Stimulated activated CD8-positive, alpha-beta memory T cell treated with anti-CD3 and anti-CD28 coated beads, Interleukin-2, amount 100 ng/mL, for 1 hour (primary cell): ENCODE measurements at regions not wholly inside any gene's neighbourhood (a gene's known extent, or its start where the extent isn't known, plus 50 kb on each side); places are given as distances from the start of the nearest gene placed in this dataset.
A peak's percentile ranks its signal among the peaks of the same experiment; 100 is the strongest.

Experiments used
- DNase-seq, 2 donors: peaks; one replicate each; pipeline ENCODE4 v3.0.0-alpha.2; 2020; ENCODE audit warnings: low read depth in 2 of 2

DNA sequence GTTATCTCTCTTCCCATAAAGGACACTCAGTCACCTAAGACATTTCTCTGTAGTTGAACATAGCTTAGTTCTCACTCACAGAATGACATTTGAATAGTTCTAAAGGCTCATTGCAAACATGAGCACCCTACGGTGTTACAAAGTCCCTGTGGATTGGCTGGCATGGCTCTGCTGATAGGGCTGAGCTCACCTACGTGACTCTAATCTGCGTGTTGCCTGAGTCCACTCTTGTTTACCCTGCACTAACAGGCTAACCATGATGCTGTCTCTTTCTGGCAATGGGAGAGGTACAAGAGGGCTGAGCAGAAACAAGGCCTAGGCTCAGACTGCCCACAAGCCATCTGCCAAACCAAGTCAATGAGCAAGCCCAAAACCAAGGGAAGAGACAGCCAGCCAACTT is 103.6 kb downstream of the PALM2AKAP2 start:
- no peak for DNase-seq

DNA sequence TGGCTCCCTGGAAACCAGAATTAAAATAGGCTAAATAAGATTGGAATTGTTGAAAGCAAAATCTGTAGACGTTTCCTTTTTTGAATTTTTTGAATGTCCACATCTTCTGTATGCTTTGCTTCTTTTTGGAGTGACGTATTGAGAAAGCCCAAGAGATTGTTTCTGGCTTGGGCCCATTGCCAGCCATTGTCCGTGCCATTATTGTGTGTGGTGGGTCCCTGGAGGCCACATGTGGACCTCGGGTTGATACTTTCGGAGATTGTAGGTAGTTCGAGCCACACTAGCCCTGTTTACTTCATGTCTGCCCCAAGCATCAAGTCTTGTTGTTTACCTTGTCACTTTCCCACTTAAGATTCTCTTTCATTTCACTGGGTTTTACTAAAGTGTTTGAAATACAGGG is 106.0 kb downstream of the PALM2AKAP2 start:
- no peak for DNase-seq

DNA sequence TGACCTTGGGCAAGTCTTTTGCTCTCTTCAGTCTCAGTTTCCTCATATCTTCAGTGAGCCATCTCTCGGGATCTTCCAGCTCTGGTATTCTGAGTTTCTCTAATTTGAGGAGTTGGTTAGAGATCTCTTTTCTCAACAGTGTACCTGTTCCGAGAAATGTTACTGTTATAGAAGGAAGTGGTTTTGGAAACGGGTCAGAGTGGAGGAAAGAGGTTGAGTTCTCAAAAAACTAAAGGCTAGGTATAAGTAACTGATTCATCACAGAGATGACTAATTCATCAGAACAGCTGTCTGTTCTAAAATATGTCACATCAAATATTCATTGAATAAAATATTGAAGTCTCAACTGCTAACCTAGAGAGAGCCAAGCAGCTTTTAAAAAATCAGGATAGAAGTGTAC is 106.6 kb downstream of the PALM2AKAP2 start:
- DNase-seq: no peak

- DNase-seq: no peak
These were observed 107.1 kb downstream of the PALM2AKAP2 start for GRCh38 chr9:109887079-109887478.

DNA sequence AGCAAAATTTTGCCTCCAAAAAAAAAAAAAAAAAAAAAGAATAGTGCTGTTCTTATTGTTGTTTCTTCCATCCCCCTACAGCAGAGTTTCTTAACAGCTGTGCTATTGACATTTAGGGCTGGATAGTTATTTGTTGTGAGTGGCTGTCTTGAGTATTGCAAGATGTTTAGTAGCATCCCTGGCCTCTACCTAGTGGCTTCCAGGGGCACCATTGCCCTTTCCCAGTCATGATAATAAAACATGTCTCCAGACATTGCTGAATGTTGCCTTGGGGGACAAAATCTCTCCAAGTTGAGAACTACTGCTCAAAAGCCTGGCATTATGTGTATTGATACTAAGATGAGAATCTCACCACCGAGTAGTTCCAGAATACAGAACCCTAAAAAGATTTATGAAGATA is 108.7 kb downstream of the PALM2AKAP2 start:
- DNase-seq: no peak

DNA sequence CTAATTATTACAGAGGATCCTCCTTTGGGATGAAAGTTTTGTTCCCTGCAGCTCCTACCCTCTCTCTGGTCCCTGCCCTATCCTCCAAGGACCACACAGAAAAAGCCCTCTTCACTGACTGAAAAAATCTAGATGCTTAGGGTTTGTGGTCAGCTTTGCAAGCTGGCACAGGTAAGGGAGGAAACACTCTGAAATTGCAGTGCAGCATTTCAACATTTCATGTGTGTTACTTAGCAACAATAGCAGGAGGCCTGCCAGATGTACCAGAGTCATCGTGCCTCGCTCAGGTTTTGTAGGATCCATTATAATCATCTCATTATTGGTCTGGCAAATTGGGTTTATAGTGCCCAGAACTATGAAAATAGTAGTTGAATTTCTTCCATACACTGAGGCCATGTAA is 109.5 kb downstream of the PALM2AKAP2 start:
- no peak for DNase-seq

DNA sequence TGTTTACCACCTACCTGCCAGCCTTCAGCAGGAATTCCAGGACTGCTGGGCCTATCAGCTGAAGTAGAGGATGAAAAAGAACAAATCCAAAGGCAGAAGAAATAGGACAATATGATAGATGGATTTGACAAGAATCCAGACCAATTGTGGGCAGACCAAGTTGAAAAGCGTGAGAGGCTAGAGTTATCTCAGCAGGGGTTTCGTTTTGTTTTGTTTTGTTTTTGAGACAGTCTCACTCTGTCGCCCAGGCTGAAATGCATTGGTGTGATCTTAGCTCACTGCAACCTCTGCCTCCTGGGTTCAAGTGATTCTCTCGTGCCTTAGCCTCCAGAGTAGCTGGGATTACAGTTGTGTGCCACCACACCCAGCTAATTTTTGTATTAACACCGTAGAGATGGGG is 113.2 kb downstream of the PALM2AKAP2 start:
- DNase-seq: no peak

- DNase-seq: no peak
These were observed 114.5 kb downstream of the PALM2AKAP2 start for GRCh38 chr9:109894473-109894872.

DNA sequence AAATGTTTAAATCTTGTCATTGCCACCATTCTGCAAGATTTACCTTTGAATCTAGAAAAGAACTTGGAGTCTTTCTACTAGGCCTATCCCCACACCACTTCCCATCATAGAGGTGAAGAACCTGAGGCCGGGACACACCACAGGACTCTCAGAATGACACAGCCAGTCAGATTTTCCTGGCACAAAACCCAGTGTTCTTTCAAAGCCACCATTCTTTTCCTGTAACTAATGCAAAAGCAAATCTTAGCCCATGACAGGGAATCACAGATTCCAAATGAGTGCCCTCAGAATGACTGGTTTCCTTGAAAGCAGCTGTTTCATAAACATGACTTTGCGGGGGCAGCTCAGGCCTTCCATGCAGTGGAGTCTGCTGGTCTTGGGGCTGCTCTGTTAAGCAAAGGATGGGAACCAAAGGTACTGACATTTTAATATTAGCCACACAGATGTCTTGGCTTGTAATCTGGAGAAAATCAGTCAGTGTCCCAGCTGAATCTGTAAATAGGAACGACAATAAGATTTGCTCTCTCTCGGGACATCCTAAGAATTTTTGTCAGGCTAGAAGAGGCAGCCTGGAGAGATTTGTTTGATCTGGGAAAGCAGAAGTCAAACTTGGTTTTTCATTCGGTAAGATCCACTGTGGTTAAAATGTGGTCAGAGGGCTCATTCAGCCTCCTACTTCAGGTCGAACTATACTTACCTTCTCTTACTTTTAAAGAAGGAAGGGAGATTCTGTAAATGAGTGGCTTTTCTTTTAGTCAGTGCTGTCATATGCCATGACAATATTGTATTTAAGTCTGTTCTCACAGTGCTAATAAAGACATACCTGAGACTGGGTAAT is 115.1 kb downstream of the PALM2AKAP2 start:
- DNase-seq: no peak

DNA sequence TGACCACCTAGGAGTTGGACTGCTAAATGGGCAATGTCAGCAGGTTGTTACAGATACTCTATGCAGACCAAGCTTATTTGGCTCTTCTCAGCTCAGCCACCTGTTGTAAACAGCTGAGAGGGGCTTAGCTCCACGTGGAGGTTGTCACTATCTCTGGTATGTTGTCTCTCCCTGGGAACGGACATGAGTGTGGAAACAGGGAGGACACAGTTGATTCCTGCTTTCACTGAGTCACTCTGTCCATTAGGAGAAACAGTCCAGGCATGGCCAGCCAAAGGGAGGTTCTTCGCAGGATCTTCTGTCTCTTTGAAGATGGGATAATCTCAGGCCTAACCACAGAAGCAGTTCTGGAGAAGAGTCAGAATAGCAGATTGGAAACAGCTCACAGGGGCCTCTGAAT is 121.2 kb downstream of the PALM2AKAP2 start:
- DNase-seq: no peak

DNA sequence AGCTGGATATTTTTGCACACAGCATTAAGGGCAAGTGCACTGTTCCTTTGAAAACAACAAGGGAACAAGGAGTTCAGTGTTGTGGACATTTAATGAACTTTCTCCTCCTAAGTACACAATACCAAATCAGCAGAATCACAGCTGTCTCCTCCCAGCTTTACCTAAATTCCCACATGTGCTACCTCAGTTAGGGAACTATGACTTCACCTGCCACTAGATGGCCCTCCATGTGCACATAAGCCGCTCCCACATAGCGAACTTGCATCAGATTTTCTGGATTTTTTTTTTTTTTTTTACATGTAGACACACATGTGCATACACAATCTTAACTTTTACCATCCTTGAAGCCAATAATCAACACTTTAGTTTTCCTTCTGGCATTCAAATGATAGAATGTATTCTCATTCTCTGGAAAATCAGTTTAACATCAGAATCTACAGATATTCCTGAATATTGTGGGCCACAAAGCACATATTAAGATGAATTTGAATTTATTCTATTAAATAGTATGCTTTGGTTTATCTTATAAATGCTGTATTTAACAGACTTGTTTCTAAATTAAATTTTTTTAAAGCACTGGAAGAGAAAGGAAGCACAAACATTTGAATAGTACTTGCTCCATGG is 123.6 kb downstream of the PALM2AKAP2 start:
- DNase-seq: peak in 1 of 2 donors; percentile 16

GRCh38 chr9:109904666-109905065 is 124.7 kb downstream of the PALM2AKAP2 start:
- DNase-seq: no peak

DNA sequence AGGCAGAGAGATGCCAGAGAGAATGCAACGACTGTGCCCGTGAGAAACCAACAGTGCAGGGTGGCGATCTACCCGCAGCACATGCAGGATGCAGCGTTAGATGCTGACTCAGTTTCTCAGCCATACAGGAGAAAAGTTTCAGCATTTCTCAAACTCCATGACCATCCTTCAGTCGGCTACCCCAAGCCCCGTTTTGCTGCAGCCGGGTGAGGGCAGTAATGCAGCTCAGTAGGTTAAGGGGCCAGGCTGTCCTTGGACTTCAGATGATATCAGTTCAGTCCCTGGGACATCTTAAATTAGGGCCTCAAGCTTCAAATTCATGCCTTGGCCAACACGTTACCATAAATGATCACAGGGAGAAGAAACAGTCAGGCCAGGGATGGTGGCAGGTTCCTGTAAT is 125.5 kb downstream of the PALM2AKAP2 start:
- no peak for DNase-seq

GRCh38 chr9:109906766-109907382 is 126.9 kb downstream of the PALM2AKAP2 start:
- DNase-seq: no peak

GRCh38 chr9:109907400-109907799 is 127.4 kb downstream of the PALM2AKAP2 start:
- no peak for DNase-seq

- no peak for DNase-seq
These were observed 127.9 kb downstream of the PALM2AKAP2 start for GRCh38 chr9:109907810-109908458.

GRCh38 chr9:109908459-109909390 is 128.7 kb downstream of the PALM2AKAP2 start:
- DNase-seq: no peak

DNA sequence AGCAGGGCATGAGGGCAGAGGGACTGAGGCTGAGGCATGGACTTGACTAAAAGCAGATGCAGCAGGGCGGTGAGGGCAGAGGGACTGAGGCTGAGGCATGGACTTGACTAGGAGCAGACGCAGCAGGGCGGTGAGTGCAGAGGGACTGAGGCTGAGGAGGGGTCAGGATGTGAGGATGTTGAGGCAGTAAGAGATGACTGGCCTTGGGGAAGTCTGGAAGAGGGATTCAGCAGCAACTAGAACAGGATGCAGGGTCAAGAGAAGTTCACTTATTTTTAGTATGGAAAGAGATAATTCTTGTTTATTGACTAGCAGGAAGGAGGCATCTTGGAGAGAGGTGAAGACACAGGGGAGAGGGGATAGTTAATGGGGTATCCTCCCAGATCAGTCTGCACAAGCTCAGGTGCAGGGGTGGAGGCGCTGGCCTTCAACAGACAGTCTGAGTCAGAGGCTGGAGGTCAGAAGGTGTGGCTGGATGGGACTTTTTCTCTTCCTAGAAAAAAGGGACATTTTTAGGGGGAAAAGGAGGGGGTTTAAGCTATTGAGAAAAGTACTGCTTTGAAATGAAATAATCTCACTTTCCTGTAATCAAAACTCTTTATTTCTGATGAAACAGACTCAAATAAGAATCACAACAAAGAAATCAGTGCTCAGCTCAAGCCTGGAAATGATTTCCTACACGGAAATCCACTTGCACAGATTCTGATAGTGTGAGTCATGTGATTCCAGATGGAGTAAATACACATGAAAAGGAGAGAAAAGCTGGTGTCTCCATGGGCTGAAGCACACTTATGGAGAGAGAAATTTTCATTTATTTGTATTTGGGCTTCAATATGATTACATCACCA is 130.9 kb downstream of the PALM2AKAP2 start:
- DNase-seq: no peak

DNA sequence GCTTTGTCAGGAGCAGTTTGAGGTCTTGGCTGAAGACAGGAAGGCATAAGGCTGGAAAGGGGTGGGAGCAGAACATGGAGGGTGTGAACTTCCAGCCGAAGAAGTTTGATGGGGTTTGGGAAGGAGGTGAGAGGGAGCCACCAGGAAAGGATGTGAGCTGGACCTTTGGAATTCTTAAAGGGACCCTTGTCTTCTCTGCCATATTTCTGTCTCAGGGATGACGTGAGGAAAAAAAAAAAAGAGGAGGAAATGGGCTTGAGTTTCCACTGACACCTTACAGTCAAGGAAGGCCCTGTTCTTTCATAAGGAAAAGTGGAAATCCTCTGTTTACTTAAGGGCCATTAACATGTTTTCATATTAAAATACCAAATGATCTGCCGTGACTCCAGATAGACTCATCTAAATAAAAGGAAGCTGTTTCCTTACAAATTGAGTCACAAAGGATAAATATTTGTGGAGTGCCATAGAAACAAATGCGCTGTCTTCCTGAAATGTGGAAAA is 132.1 kb downstream of the PALM2AKAP2 start:
- no peak for DNase-seq
